Ovary (tissue), 3 donors: ENCODE measurements at regions not wholly inside any gene's neighbourhood (a gene's known extent, or its start where the extent isn't known, plus 50 kb on each side); places are given as distances from the start of the nearest gene placed in this dataset.

Experiments used
- POLR2A ChIP-seq: fragments of 450-650 bp; IDR thresholded peaks from one replicate; pipeline ENCODE4 v1.6.1; 2017; ENCODE audit warnings: antibody characterized with exemption, mild to moderate bottlenecking, moderate library complexity
- TF ChIP-seq, protein P1 (sequence below), 3 donors: fragments of 450-650 bp in 2 of 3; fragments of 200-600 bp in 1 of 3; IDR thresholded peaks; one replicate each; pipeline versions ENCODE4 v1.5.1 to v1.8.0; 2016 to 2022; ENCODE audit warnings: antibody characterized with exemption in 3 of 3, mild to moderate bottlenecking in 1 of 3
- donor health status: DM: no; HTN: no; CAD: no.

DNA sequence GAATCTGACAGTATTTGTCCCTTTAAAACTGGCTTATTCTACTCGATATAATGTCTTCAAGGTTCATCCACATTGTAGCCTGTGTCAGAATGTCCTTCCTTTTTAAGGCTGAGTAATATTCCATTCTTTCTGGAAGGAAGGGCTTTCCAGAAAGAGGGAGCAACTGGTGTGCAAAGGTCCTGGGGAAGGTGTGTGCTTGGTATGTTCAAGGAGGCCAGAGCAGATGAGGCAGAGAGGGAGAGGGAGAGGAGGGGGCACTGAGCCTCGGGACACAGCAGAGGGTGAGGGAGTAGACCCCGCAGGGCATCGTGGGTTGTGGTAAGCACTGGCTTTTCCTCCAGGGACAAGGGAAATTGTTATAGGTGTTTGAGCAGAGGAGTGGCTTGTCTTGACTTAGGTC lies 90.9 kb upstream of the NCOR2 start:
- TF ChIP-seq, protein P1, sequence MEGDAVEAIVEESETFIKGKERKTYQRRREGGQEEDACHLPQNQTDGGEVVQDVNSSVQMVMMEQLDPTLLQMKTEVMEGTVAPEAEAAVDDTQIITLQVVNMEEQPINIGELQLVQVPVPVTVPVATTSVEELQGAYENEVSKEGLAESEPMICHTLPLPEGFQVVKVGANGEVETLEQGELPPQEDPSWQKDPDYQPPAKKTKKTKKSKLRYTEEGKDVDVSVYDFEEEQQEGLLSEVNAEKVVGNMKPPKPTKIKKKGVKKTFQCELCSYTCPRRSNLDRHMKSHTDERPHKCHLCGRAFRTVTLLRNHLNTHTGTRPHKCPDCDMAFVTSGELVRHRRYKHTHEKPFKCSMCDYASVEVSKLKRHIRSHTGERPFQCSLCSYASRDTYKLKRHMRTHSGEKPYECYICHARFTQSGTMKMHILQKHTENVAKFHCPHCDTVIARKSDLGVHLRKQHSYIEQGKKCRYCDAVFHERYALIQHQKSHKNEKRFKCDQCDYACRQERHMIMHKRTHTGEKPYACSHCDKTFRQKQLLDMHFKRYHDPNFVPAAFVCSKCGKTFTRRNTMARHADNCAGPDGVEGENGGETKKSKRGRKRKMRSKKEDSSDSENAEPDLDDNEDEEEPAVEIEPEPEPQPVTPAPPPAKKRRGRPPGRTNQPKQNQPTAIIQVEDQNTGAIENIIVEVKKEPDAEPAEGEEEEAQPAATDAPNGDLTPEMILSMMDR (IDR thresholded peaks at IDR 0.05), result no peak
- no peak for TF ChIP-seq POLR2A
